OCI-LY1 (cell line): ENCODE measurements at regions not wholly inside any gene's neighbourhood (a gene's known extent, or its start where the extent isn't known, plus 50 kb on each side); places are given as distances from the start of the nearest gene placed in this dataset.

Experiments used
- H2AFZ ChIP-seq: fragments of 200-600 bp; sonication (generic), shearing (Covaris generic); 2 replicates; pipeline ENCODE4 v1.6.0; 2014; ENCODE audit warnings: antibody characterized with exemption, mild to moderate bottlenecking, low read length
- H3F3A ChIP-seq: fragments of 200-600 bp; sonication (generic), shearing (Covaris generic); 2 replicates; pipeline ENCODE4 v1.6.0; 2014; ENCODE audit warnings: mild to moderate bottlenecking, antibody characterized with exemption, low read length, moderate library complexity; ENCODE audit not compliant: insufficient read depth
- H3K27ac ChIP-seq: fragments of 200-600 bp; sonication (generic); 2 replicates; pipeline ENCODE4 v1.5.1; 2014; ENCODE audit warnings: low read length, mixed run types, mild to moderate bottlenecking, low read depth; ENCODE audit not compliant: poor library complexity, severe bottlenecking
- H3K27me3 ChIP-seq: fragments of 200-600 bp; sonication (generic); 2 replicates; pipeline ENCODE4 v1.6.0; 2014; ENCODE audit warnings: antibody characterized with exemption, mild to moderate bottlenecking, low read length, moderate library complexity; ENCODE audit not compliant: insufficient read depth
- H3K36me3 ChIP-seq: fragments of 200-600 bp; sonication (generic); 2 replicates; pipeline ENCODE4 v1.6.1; 2014; ENCODE audit warnings: mild to moderate bottlenecking, antibody characterized with exemption, low read length, moderate library complexity, mixed read lengths; ENCODE audit not compliant: insufficient read depth
- H3K4me1 ChIP-seq: fragments of 200-600 bp; sonication (generic); 2 replicates; pipeline ENCODE4 v1.5.1; 2014; ENCODE audit warnings: mild to moderate bottlenecking, low read length, moderate library complexity; ENCODE audit not compliant: insufficient read depth, severe bottlenecking
- H3K4me2 ChIP-seq: fragments of 200-600 bp; sonication (generic), shearing (Covaris generic); 2 replicates; pipeline ENCODE4 v1.6.1; 2014; ENCODE audit warnings: low read length
- H3K4me3 ChIP-seq: fragments of 200-600 bp; sonication (generic); 2 replicates; pipeline ENCODE4 v1.5.1; 2014; ENCODE audit warnings: low read length, low read depth, mild to moderate bottlenecking, mixed read lengths; ENCODE audit not compliant: poor library complexity, severe bottlenecking
- H3K79me2 ChIP-seq: fragments of 200-600 bp; shearing (Covaris generic); 2 replicates; pipeline ENCODE4 v1.6.1; 2016; ENCODE audit warnings: mixed run types, low read length, mixed read lengths; ENCODE audit not compliant: insufficient read depth
- H3K9ac ChIP-seq: fragments of 200-600 bp; sonication (generic), shearing (Covaris generic); 2 replicates; pipeline ENCODE4 v1.6.1; 2014; ENCODE audit warnings: mild to moderate bottlenecking, low read length, mixed read lengths
- H3K9me2 ChIP-seq: fragments of 200-600 bp; sonication (generic), shearing (Covaris generic); 2 replicates; pipeline ENCODE4 v1.6.1; 2014; ENCODE audit warnings: low read depth, mild to moderate bottlenecking, low read length, mixed read lengths
- H3K9me3 ChIP-seq: fragments of 200-600 bp; shearing (Covaris generic); 2 replicates; pipeline ENCODE4 v1.6.1; 2014; ENCODE audit warnings: low read length, mixed read lengths
- H4K20me1 ChIP-seq: fragments of 200-600 bp; sonication (generic), shearing (Covaris generic); 2 replicates; pipeline ENCODE4 v1.6.0; 2016; ENCODE audit warnings: mild to moderate bottlenecking, low read length; ENCODE audit not compliant: insufficient read depth
- CTCF ChIP-seq: fragments of 200-600 bp; sonication (generic), shearing (Covaris generic); IDR thresholded peaks from 2 replicates; pipeline ENCODE4 v1.5.1; 2017; ENCODE audit warnings: mild to moderate bottlenecking, antibody characterized with exemption, low read length, moderate library complexity, mixed read lengths
- EZH2 ChIP-seq: fragments of 200-600 bp; sonication (generic), shearing (Covaris generic); IDR thresholded peaks from 2 replicates; pipeline ENCODE4 v1.8.0; 2017; ENCODE audit warnings: borderline replicate concordance, mixed run types, mild to moderate bottlenecking, antibody characterized with exemption, low read length, moderate library complexity, mixed read lengths

- H3F3A ChIP-seq = no peaks in the 10 kb centered on the region
- no peaks in the 10 kb centered on the region for H3K79me2 ChIP-seq
- TF ChIP-seq CTCF (no peak), EZH2 (no peak)
- no peak overlapping the region for H2AFZ ChIP-seq
- no peak overlapping the region for H3K9ac ChIP-seq
- H3K9me3 ChIP-seq = no peaks in the 10 kb centered on the region
- no peak overlapping the region for H3K4me2 ChIP-seq
- H3K9me2 ChIP-seq = no peaks in the 10 kb centered on the region
- H3K4me1 ChIP-seq = no peaks in the 10 kb centered on the region
- no peak overlapping the region for H3K4me3 ChIP-seq
- H3K27ac ChIP-seq = no peak overlapping the region
- no peaks in the 10 kb centered on the region for H3K27me3 ChIP-seq
- H4K20me1 ChIP-seq = no peaks in the 10 kb centered on the region
- H3K36me3 ChIP-seq = no peaks in the 10 kb centered on the region
These were observed 142.3 kb downstream of the NXPE2 start for GRCh38 chr11:114820621-114821020.

- no peaks in the 10 kb centered on the region for H3K9me2 ChIP-seq
- no peak for TF ChIP-seq CTCF
- H3K4me1 ChIP-seq = no peaks in the 10 kb centered on the region
- H4K20me1 ChIP-seq = no peaks in the 10 kb centered on the region
- H3K9me3 ChIP-seq = no peaks in the 10 kb centered on the region
- H3K36me3 ChIP-seq = no peaks in the 10 kb centered on the region
- no peak overlapping the region for H3K9ac ChIP-seq
- no peaks in the 10 kb centered on the region for H3K27me3 ChIP-seq
- no peak overlapping the region for H3K27ac ChIP-seq
- no peak overlapping the region for H2AFZ ChIP-seq
- H3K79me2 ChIP-seq = no peaks in the 10 kb centered on the region
- no peaks in the 10 kb centered on the region for H3F3A ChIP-seq
- H3K4me2 ChIP-seq = no peak overlapping the region
- no peak overlapping the region for H3K4me3 ChIP-seq
These were observed 143.5 kb downstream of the NXPE2 start for GRCh38 chr11:114821621-114822412.

- H3F3A ChIP-seq = no peaks in the 10 kb centered on the region
- H2AFZ ChIP-seq = no peak overlapping the region
- no peak for TF ChIP-seq EZH2
- no peak for TF ChIP-seq CTCF
- H4K20me1 ChIP-seq = no peaks in the 10 kb centered on the region
- H3K9me2 ChIP-seq = no peaks in the 10 kb centered on the region
- H3K4me1 ChIP-seq = no peaks in the 10 kb centered on the region
- no peaks in the 10 kb centered on the region for H3K79me2 ChIP-seq
- H3K9ac ChIP-seq = no peak overlapping the region
- no peaks in the 10 kb centered on the region for H3K36me3 ChIP-seq
- H3K27ac ChIP-seq = no peak overlapping the region
- no peak overlapping the region for H3K4me2 ChIP-seq
- H3K4me3 ChIP-seq = no peak overlapping the region
- no peaks in the 10 kb centered on the region for H3K27me3 ChIP-seq
- H3K9me3 ChIP-seq = no peaks in the 10 kb centered on the region
These were observed 148.6 kb downstream of the NXPE2 start for GRCh38 chr11:114826910-114827442.
